ENCODE measurements at regions not wholly inside any gene's neighbourhood (a gene's known extent, or its start where the extent isn't known, plus 50 kb on each side); places are given as distances from the start of the nearest gene placed in this dataset.

DNA sequence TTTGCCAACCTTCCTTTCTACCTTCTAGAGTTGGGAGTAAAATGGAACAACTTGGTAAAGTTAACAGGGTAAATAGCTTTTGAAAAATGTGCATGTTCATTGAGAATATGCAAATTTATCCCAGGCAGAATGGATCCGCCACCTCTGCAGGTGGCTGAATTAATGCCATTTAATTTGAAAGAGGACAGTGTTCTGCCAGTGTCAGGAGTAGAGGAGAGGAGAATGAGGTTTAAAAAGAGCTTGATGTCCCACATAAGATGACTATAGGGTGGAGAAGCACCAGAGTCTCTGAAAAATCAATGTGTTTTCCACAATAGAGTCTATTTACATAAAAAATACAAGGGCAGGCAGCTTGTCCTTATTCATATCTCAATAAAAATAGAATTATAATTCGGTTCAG is 1804.3 kb upstream of the PCDH10 start:
- TF ChIP-seq, protein P1, sequence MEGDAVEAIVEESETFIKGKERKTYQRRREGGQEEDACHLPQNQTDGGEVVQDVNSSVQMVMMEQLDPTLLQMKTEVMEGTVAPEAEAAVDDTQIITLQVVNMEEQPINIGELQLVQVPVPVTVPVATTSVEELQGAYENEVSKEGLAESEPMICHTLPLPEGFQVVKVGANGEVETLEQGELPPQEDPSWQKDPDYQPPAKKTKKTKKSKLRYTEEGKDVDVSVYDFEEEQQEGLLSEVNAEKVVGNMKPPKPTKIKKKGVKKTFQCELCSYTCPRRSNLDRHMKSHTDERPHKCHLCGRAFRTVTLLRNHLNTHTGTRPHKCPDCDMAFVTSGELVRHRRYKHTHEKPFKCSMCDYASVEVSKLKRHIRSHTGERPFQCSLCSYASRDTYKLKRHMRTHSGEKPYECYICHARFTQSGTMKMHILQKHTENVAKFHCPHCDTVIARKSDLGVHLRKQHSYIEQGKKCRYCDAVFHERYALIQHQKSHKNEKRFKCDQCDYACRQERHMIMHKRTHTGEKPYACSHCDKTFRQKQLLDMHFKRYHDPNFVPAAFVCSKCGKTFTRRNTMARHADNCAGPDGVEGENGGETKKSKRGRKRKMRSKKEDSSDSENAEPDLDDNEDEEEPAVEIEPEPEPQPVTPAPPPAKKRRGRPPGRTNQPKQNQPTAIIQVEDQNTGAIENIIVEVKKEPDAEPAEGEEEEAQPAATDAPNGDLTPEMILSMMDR (conservative IDR thresholded peaks at IDR 0.05; ENCODE audit: low read depth, low read length) = no peak
- no peak for TF ChIP-seq POLR2A (IDR thresholded peaks at IDR 0.05; ENCODE audit: low read depth, low read length)
- no peak for TF ChIP-seq SMC3 (IDR thresholded peaks at IDR 0.05; ENCODE audit: low read depth, low read length)
- no peak for TF ChIP-seq RAD21 (IDR thresholded peaks at IDR 0.05; ENCODE audit: low read length)
- TF ChIP-seq CHD1 (IDR thresholded peaks at IDR 0.05; ENCODE audit: low read depth, low read length) = no peak
- no peak for TF ChIP-seq RCOR1 (IDR thresholded peaks at IDR 0.05; ENCODE audit: insufficient replicate concordance, low read length)
- TF ChIP-seq, protein P2, sequence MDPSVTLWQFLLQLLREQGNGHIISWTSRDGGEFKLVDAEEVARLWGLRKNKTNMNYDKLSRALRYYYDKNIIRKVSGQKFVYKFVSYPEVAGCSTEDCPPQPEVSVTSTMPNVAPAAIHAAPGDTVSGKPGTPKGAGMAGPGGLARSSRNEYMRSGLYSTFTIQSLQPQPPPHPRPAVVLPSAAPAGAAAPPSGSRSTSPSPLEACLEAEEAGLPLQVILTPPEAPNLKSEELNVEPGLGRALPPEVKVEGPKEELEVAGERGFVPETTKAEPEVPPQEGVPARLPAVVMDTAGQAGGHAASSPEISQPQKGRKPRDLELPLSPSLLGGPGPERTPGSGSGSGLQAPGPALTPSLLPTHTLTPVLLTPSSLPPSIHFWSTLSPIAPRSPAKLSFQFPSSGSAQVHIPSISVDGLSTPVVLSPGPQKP (IDR thresholded peaks at IDR 0.05; ENCODE audit: borderline replicate concordance, low read depth, low read length) = no peak
- TF ChIP-seq MAFK (IDR thresholded peaks at IDR 0.05; ENCODE audit: low read depth, low read length) = no peak
- no peak for TF ChIP-seq FOS (IDR thresholded peaks at IDR 0.05; ENCODE audit: low read depth, low read length)
- TF ChIP-seq RFX5 (IDR thresholded peaks at IDR 0.05; ENCODE audit: low read depth, low read length) = no peak
- no peak for TF ChIP-seq CEBPB (IDR thresholded peaks at IDR 0.05; ENCODE audit: low read depth, low read length)
- no peak for TF ChIP-seq MAZ (IDR thresholded peaks at IDR 0.05; ENCODE audit: borderline replicate concordance, low read depth, low read length)

Data from IMR-90 (cell line).